Choroid plexus epithelial cell (primary cell): ENCODE measurements at regions not wholly inside any gene's neighbourhood (a gene's known extent, or its start where the extent isn't known, plus 50 kb on each side); places are given as distances from the start of the nearest gene placed in this dataset.

Experiments used
- DNase-seq: peaks from one replicate; pipeline ENCODE4 v3.0.0-alpha.2; 2010; ENCODE audit warnings: low read depth
- H3K4me3 ChIP-seq: 2 replicates; pipeline ENCODE4 v1.5.1; 2011; ENCODE audit warnings: low read depth, mild to moderate bottlenecking, control low read depth, low read length, moderate library complexity
- CTCF ChIP-seq: conservative IDR thresholded peaks from 2 replicates; pipeline ENCODE4 v1.5.1; 2011; ENCODE audit warnings: low read depth, mild to moderate bottlenecking, control low read depth, inconsistent platforms, low read length, moderate library complexity

- TF ChIP-seq CTCF = no peak
- peak; percentile 16 for DNase-seq
- H3K4me3 ChIP-seq = no peak overlapping the region
These were observed 478.4 kb downstream of the TOX3 start for GRCh38 chr16:52068447-52069074.

DNA sequence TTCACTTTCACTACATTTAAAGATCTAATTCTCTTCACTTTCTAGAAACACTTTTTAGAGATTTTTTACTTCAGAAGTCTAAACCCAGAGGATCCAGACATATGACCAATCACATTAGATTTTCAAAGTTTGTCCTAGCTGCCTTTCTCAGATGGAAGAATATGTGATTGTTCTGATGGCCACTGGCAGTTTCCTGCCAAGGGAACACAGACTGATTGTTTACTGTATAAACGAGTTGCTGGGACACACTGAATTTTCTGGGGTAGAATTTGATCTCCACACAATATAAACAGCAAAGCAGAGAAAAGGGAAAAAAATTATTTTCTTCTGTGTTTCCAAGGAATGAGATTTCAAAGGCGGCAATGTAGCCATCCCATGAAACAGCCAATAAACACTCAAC, 480.0 kb downstream of the TOX3 start:
- H3K4me3 ChIP-seq = no peak overlapping the region
- no peak for TF ChIP-seq CTCF
- no peak for DNase-seq

GRCh38 chr16:52056259-52056658, 490.7 kb downstream of the TOX3 start:
- DNase-seq = no peak
- no peak for TF ChIP-seq CTCF
- no peak overlapping the region for H3K4me3 ChIP-seq

DNA sequence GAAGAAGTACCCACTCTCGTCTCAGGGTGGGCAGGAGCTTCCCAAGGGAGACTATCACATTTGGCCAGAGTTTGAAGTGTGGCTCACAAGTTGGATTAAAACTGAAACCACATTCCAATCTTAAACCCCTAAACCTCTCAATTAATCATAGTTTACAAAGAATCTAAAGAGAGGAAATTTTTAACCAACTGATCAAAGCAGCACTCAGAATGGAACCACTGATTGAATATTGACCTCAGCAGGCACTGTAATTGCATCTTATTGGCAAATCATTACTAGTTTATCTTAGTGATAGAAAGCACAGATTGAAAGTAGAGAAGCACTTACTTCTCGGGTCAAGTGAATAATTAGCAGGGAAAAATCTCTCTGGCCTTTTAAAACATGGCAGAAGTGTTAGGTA, 491.6 kb downstream of the TOX3 start:
- no peak overlapping the region for H3K4me3 ChIP-seq
- no peak for TF ChIP-seq CTCF
- DNase-seq = no peak

DNA sequence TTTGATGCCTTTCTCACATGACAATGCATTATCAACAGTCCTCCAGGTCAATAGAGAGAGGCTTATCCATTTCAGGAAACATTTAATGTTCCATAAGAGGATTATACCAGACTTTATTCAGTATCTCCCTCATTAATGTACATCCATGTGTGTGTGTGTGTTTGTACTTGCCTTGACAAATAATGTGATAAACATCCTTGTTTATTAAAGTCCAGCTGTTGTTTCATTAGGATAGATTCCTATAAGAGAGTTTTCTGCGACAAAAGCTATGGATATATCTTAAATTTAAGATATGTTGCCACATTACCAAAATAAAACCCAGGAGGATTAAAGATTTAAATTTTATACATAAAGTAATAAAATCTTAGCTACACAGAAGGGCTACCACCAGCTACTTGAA, 492.6 kb downstream of the TOX3 start:
- DNase-seq = no peak
- no peak overlapping the region for H3K4me3 ChIP-seq

DNA sequence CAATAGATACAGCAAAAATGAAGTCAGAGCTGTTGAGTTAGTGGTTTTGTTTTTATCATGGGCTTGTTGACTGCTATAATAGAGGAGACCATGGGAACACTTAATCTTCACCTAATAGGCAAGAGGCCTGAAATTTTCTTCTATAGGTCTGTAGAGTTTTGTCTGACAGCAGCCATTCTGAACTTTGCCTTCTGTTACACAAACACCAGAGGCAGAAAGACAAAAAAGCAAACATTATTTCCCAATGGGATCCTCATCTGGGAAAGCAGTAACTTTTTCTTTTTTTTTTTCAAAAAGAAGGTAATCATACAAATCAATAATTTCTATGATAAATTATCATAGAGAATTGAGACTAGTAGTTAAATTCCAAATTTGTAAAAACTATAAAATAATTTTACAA, 494.1 kb downstream of the TOX3 start:
- no peak for TF ChIP-seq CTCF
- DNase-seq = no peak
- H3K4me3 ChIP-seq = no peak overlapping the region

More for the DNA sequence above, 492.6 kb downstream of the TOX3 start:
- TF ChIP-seq CTCF = no peak

GRCh38 chr16:52051414-52052172, 495.4 kb downstream of the TOX3 start:
- TF ChIP-seq CTCF = no peak
- no peak for DNase-seq
- H3K4me3 ChIP-seq = no peak overlapping the region
